Naive B cell (primary cell): ENCODE measurements at regions not wholly inside any gene's neighbourhood (a gene's known extent, or its start where the extent isn't known, plus 50 kb on each side); places are given as distances from the start of the nearest gene placed in this dataset.

ENCODE experiments used
- ATAC-seq, 2 donors: fragments of 150-1000 bp; cut with Tn5 transposase; 2 replicates each; pipeline ENCODE4 v1.10.0; 2021; ENCODE audit warnings: low read depth in 2 of 2, mild to moderate bottlenecking in 2 of 2, moderate library complexity in 2 of 2
- DNase-seq: peaks from one replicate; pipeline ENCODE4 v3.0.0; 2022
- H3K27ac Mint-ChIP-seq, 6 donors: one replicate each; pipeline ENCODE4 v1.8.0; 2020 to 2022; ENCODE audit warnings: mild to moderate bottlenecking in 6 of 6, mixed read lengths in 6 of 6, moderate library complexity in 5 of 6, inconsistent platforms in 2 of 6
- H3K27me3 Mint-ChIP-seq, 3 donors: one replicate each; pipeline ENCODE4 v1.8.0; 2021 to 2022; ENCODE audit warnings: mixed read lengths in 3 of 3, mild to moderate bottlenecking in 1 of 3
- H3K36me3 Mint-ChIP-seq, 2 donors: one replicate each; pipeline ENCODE4 v1.8.0; 2020 to 2022; ENCODE audit warnings: mixed read lengths in 2 of 2, inconsistent platforms in 1 of 2, mild to moderate bottlenecking in 1 of 2
- H3K4me1 Mint-ChIP-seq, 3 donors: one replicate each; pipeline ENCODE4 v1.8.0; 2020 to 2022; ENCODE audit warnings: mixed read lengths in 3 of 3, inconsistent platforms in 1 of 3, mild to moderate bottlenecking in 1 of 3, moderate library complexity in 1 of 3
- H3K4me3 Mint-ChIP-seq, 8 donors: one replicate each; pipeline ENCODE4 v1.8.0; 2020 to 2022; ENCODE audit warnings: mild to moderate bottlenecking in 8 of 8, mixed read lengths in 8 of 8, moderate library complexity in 8 of 8, inconsistent platforms in 2 of 8
- H3K9me3 Mint-ChIP-seq, 7 donors: one replicate each; pipeline ENCODE4 v1.8.0; 2020 to 2022; ENCODE audit warnings: mixed read lengths in 7 of 7, mild to moderate bottlenecking in 5 of 7, inconsistent platforms in 2 of 7, moderate library complexity in 1 of 7

- no peak for ATAC-seq
- Mint-ChIP-seq H3K4me1 (no peaks in the 10 kb centered on the region), H3K27ac (no peak overlapping the region), H3K27me3 (no peaks in the 10 kb centered on the region), H3K9me3 (peaks cover 0 to 21% (median 6%) of the 10 kb centered on the region in 7 donors), H3K4me3 (no peak overlapping the region), H3K36me3 (no peaks in the 10 kb centered on the region)
- DNase-seq: no peak
These were observed 262.2 kb upstream of the SEMA3C start for GRCh38 chr7:81181066-81181465.

- H3K4me3 Mint-ChIP-seq: no peak overlapping the region
- H3K4me1 Mint-ChIP-seq: no peaks in the 10 kb centered on the region
- no peaks in the 10 kb centered on the region for H3K36me3 Mint-ChIP-seq
- peaks cover 0 to 21% (median 6%) of the 10 kb centered on the region in 7 donors for H3K9me3 Mint-ChIP-seq
- H3K27ac Mint-ChIP-seq: no peak overlapping the region
- DNase-seq: no peak
- no peak for ATAC-seq
- no peaks in the 10 kb centered on the region for H3K27me3 Mint-ChIP-seq
These were observed 261.7 kb upstream of the SEMA3C start for GRCh38 chr7:81180573-81180972.

GRCh38 chr7:81175275-81175940 lies 256.6 kb upstream of the SEMA3C start:
- Mint-ChIP-seq H3K4me3 (no peak overlapping the region), H3K27me3 (no peaks in the 10 kb centered on the region), H3K9me3 (peaks cover 0 to 18% (median 6%) of the 10 kb centered on the region in 7 donors), H3K27ac (no peak overlapping the region), H3K36me3 (no peaks in the 10 kb centered on the region), H3K4me1 (no peaks in the 10 kb centered on the region)
- ATAC-seq: no peak
- no peak for DNase-seq

- Mint-ChIP-seq H3K4me3 (no peak overlapping the region), H3K27ac (no peak overlapping the region)
These were observed 255.0 kb upstream of the SEMA3C start for GRCh38 chr7:81173766-81174281.

GRCh38 chr7:81170291-81170690 lies 251.4 kb upstream of the SEMA3C start:
- ATAC-seq (no peak), DNase-seq (no peak)
- Mint-ChIP-seq H3K36me3 (no peaks in the 10 kb centered on the region), H3K4me1 (no peaks in the 10 kb centered on the region), H3K9me3 (peaks cover 0 to 1% (median 0%) of the 10 kb centered on the region in 7 donors), H3K4me3 (no peak overlapping the region), H3K27me3 (no peaks in the 10 kb centered on the region), H3K27ac (peak overlapping the region in 1 of 6 donors; percentile 10)

More at GRCh38 chr7:81173766-81174281, 255.0 kb upstream of the SEMA3C start:
- H3K36me3 Mint-ChIP-seq: no peaks in the 10 kb centered on the region
- H3K27me3 Mint-ChIP-seq: no peaks in the 10 kb centered on the region
- ATAC-seq (no peak), DNase-seq (no peak)
- peaks cover 0 to 8% (median 6%) of the 10 kb centered on the region in 7 donors for H3K9me3 Mint-ChIP-seq
- no peaks in the 10 kb centered on the region for H3K4me1 Mint-ChIP-seq

- Mint-ChIP-seq H3K36me3 (no peaks in the 10 kb centered on the region), H3K9me3 (peaks cover 0 to 1% (median 0%) of the 10 kb centered on the region in 7 donors), H3K4me1 (no peaks in the 10 kb centered on the region), H3K4me3 (no peak overlapping the region), H3K27me3 (no peaks in the 10 kb centered on the region), H3K27ac (no peak overlapping the region)
- DNase-seq (no peak), ATAC-seq (no peak)
These were observed 249.1 kb upstream of the SEMA3C start for GRCh38 chr7:81167934-81168333.

- H3K4me1 Mint-ChIP-seq: no peaks in the 10 kb centered on the region
- H3K27me3 Mint-ChIP-seq: no peaks in the 10 kb centered on the region
- no peak for ATAC-seq
These were observed 246.2 kb upstream of the SEMA3C start for GRCh38 chr7:81165070-81165469.

GRCh38 chr7:81162771-81163525 lies 244.1 kb upstream of the SEMA3C start:
- no peaks in the 10 kb centered on the region for H3K27me3 Mint-ChIP-seq
- peaks cover 0 to 3% (median 0%) of the 10 kb centered on the region in 7 donors for H3K9me3 Mint-ChIP-seq
- no peak overlapping the region for H3K4me3 Mint-ChIP-seq
- H3K27ac Mint-ChIP-seq: no peak overlapping the region
- no peaks in the 10 kb centered on the region for H3K36me3 Mint-ChIP-seq
- DNase-seq (no peak), ATAC-seq (no peak)
- H3K4me1 Mint-ChIP-seq: no peaks in the 10 kb centered on the region

More at GRCh38 chr7:81165070-81165469, 246.2 kb upstream of the SEMA3C start:
- Mint-ChIP-seq H3K27ac (no peak overlapping the region), H3K9me3 (peaks cover 0 to 3% (median 0%) of the 10 kb centered on the region in 7 donors), H3K36me3 (no peaks in the 10 kb centered on the region), H3K4me3 (no peak overlapping the region)
- DNase-seq: no peak

- no peaks in the 10 kb centered on the region for H3K4me1 Mint-ChIP-seq
- peaks cover 0 to 4% (median 0%) of the 10 kb centered on the region in 3 donors for H3K27me3 Mint-ChIP-seq
- H3K36me3 Mint-ChIP-seq: no peaks in the 10 kb centered on the region
- H3K9me3 Mint-ChIP-seq: peaks cover 0 to 3% (median 0%) of the 10 kb centered on the region in 7 donors
- no peak overlapping the region for H3K27ac Mint-ChIP-seq
- no peak for DNase-seq
- H3K4me3 Mint-ChIP-seq: no peak overlapping the region
- ATAC-seq: no peak
These were observed 243.4 kb upstream of the SEMA3C start for GRCh38 chr7:81162234-81162633.

- Mint-ChIP-seq H3K4me3 (no peak overlapping the region), H3K27ac (no peak overlapping the region), H3K27me3 (peaks cover 0 to 4% (median 0%) of the 10 kb centered on the region in 3 donors), H3K36me3 (no peaks in the 10 kb centered on the region), H3K4me1 (no peaks in the 10 kb centered on the region), H3K9me3 (peaks cover 0 to 3% (median 0%) of the 10 kb centered on the region in 7 donors)
- no peak for ATAC-seq
- no peak for DNase-seq
These were observed 242.7 kb upstream of the SEMA3C start for GRCh38 chr7:81161451-81162075.

- no peaks in the 10 kb centered on the region for H3K4me1 Mint-ChIP-seq
- H3K27me3 Mint-ChIP-seq: peaks cover 0 to 4% (median 0%) of the 10 kb centered on the region in 3 donors
- DNase-seq: no peak
- no peak overlapping the region for H3K27ac Mint-ChIP-seq
- ATAC-seq: no peak
- peaks cover 0 to 3% (median 0%) of the 10 kb centered on the region in 7 donors for H3K9me3 Mint-ChIP-seq
- no peak overlapping the region for H3K4me3 Mint-ChIP-seq
- H3K36me3 Mint-ChIP-seq: no peaks in the 10 kb centered on the region
These were observed 240.6 kb upstream of the SEMA3C start for GRCh38 chr7:81159402-81159801.

- H3K9me3 Mint-ChIP-seq: peaks cover 0 to 3% (median 0%) of the 10 kb centered on the region in 7 donors
- ATAC-seq (no peak), DNase-seq (no peak)
- no peaks in the 10 kb centered on the region for H3K4me1 Mint-ChIP-seq
- H3K27ac Mint-ChIP-seq: no peak overlapping the region
- peaks cover 0 to 4% (median 0%) of the 10 kb centered on the region in 3 donors for H3K27me3 Mint-ChIP-seq
- no peaks in the 10 kb centered on the region for H3K36me3 Mint-ChIP-seq
- no peak overlapping the region for H3K4me3 Mint-ChIP-seq
These were observed 239.3 kb upstream of the SEMA3C start for GRCh38 chr7:81158189-81158588.

GRCh38 chr7:81155654-81156373 lies 237.0 kb upstream of the SEMA3C start:
- no peaks in the 10 kb centered on the region for H3K4me1 Mint-ChIP-seq
- no peak for DNase-seq
- no peak for ATAC-seq
- H3K4me3 Mint-ChIP-seq: no peak overlapping the region
- peaks cover 0 to 4% (median 0%) of the 10 kb centered on the region in 3 donors for H3K27me3 Mint-ChIP-seq
- H3K36me3 Mint-ChIP-seq: no peaks in the 10 kb centered on the region
- peaks cover 0 to 4% (median 0%) of the 10 kb centered on the region in 7 donors for H3K9me3 Mint-ChIP-seq
- H3K27ac Mint-ChIP-seq: no peak overlapping the region
